Esophagus squamous epithelium (tissue), 4 donors: ENCODE measurements at regions not wholly inside any gene's neighbourhood (a gene's known extent, or its start where the extent isn't known, plus 50 kb on each side); places are given as distances from the start of the nearest gene placed in this dataset.

Experiments used
- CTCF ChIP-seq, 6 experiments: fragments of 450-650 bp in 4 of 6; fragments of 200-600 bp in 2 of 6; sonication (generic) in 2 of 6; IDR thresholded peaks; one replicate each; pipeline ENCODE4 v1.5.1; 2016 to 2019; ENCODE audit warnings: antibody characterized with exemption in 6 of 6, mild to moderate bottlenecking in 4 of 6, moderate library complexity in 4 of 6
- POLR2A ChIP-seq, 4 donors: fragments of 450-650 bp; IDR thresholded peaks; one replicate each; pipeline ENCODE4 v1.6.1; 2017; ENCODE audit warnings: antibody characterized with exemption in 4 of 4, mild to moderate bottlenecking in 4 of 4, moderate library complexity in 3 of 4

GRCh38 chr13:83498045-83498444 lies 384.2 kb downstream of the SLITRK1 start:
- no peak for TF ChIP-seq CTCF (IDR thresholded peaks at IDR 0.05)
- TF ChIP-seq POLR2A (IDR thresholded peaks at IDR 0.05) = no peak
